ENCODE measurements at regions not wholly inside any gene's neighbourhood (a gene's known extent, or its start where the extent isn't known, plus 50 kb on each side); places are given as distances from the start of the nearest gene placed in this dataset.
"Not testable (repeated sequence)": the region's sequence is repeated elsewhere in the genome, so short reads cannot be mapped to it uniquely, and the experiment has no call there.

DNA sequence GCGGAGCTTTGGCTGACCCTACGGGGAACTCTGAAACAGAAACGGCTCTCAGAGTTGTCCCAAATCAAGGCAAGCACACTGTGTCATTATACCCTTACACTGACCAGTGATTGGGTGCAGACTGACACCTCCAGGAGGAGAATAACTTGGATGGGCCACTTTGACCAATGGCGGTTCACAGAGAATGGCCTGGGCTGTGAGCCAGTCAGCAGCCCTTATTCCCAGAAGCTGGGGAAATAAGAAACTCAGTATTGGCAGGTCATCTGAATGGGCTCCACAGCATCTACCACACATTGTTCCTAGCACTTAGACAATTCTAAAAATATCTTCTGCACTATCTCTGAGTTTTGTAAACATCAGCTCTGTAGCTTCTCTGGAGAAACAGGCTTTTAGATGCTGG lies 265.2 kb downstream of the ADGRL2 start:
- DNase-seq: no peak

DNA sequence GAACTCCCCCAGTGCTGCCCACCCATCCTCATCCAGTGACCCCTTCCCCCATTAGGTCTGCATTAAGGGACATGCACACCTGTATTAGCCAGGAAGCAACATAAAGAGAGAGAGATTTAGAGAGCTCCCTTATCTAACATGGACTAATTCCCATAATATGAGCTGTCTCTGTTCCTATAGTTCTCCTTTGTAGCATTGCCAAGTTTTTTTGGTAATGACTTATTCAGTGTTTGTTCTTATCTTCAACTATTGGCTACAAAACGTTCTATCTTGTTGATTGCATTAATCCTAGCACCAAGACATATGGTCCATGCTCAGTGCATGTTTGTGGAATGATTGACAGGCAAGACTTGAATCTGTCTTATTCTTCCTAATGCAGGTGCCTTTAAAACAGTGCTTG lies 264.0 kb downstream of the ADGRL2 start:
- no peak for DNase-seq

DNA sequence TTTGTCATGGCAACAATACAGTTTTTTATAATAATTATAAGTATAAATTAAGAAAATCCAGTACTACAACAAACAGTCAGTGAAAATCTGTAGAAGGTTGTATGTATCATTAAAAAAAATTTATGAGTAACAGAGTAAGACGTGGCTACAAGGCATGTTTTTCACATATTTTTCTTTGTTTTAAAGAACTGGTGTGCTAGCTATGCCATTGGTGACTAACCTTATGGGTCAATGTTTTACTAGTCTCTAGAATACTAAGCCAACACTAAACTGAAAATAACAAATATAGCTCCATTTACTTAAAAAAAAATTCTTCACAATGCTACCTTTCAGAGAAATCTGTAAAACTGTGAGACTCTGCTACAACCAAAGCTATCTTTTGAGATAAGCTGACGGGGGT lies 261.5 kb downstream of the ADGRL2 start:
- DNase-seq: no peak

DNA sequence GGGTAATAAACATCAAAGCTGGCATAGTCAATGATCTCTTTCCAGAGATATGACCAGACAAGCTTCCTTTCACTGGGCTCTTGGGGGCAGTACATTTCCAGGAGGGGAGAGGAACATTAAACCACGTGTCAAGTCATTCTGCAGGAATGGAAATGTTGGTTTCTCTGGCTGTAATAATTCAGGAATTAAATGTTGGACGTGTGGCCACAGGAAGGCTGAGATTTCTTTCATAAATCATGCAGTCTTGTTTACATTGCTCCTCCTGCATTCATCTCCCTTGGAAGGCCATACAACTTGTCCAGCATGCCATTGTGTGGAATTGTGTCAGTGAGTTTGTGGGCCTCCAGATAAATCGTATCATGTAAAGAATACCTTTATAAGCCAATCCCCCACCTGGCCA lies 259.2 kb downstream of the ADGRL2 start:
- DNase-seq: no peak

DNA sequence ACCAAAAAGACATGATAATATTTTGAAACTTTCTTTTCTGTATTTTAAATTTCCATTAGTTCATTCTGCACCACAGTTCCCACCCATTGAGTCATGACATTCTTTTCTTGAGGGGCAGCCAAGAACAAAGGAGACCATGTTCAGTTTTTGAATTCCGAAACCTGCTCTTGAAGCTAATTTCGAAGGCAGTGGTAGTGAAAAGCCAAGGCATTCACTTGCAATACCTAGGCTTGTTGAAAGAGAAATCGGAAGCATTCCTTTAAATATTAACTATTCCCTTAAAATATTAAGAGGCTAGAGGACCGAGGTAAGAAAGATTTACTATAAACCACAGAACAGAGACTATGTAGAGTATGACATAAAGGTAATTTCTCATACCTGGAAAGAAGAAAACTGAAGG lies 256.3 kb downstream of the ADGRL2 start:
- DNase-seq: no peak

DNA sequence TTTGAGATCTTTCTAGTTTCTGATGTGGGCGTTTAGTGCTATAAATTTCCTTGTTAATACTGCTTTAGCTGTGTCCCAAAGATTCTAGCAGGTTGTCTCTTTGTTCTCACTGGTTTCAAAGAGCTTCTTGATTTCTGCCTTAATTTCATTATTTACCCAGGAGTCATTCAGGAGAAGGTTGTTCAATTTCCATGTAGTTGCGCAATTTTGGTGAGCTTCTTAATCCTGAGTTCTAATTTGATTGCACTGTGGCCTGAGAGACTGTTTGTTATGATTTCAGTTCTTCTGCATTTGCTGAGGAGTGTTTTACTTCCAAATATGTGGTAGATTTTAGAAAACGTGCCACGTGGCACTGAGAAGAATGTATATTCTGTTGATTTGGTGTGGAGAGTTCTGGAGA lies 254.6 kb downstream of the ADGRL2 start:
- not testable (repeated sequence) for DNase-seq

DNA sequence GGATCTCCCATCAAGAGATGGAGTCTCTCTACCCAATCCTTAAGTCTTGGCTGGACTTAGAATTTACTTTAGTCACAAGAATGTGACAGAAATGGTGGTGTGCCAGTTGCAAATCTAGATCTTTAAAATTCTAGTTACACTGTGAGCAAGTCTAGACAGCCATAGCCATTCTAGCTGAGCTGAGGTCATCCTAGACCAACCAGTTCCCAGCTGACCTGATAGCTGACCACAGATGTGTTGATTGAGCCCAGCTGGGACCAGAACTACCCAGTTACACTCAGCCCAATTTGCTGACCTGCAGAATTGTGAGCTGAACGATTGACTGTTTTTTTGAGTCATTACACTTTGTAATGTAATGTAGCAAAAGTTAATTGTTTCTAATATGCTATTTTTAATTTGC lies 251.8 kb downstream of the ADGRL2 start:
- no peak for DNase-seq

DNA sequence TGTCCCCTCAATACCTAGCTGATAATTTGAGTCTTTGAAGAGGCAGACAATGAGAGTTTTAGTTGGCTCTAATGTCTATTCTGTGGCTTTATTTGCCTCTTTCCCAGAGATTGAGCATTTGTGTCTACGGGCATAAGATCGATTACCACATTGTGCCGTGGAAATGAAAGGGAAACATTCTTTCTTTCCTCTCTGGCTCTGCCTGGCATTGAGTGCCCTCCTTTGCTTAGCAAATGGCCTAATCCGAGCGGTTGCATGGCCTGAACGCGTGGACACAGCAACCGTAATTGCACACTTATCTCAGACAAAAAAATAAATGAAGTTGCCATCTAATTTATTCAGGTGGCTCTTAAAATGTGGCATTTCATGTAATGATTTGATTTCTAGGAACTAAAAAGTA lies 247.9 kb downstream of the ADGRL2 start:
- DNase-seq: no peak

DNA sequence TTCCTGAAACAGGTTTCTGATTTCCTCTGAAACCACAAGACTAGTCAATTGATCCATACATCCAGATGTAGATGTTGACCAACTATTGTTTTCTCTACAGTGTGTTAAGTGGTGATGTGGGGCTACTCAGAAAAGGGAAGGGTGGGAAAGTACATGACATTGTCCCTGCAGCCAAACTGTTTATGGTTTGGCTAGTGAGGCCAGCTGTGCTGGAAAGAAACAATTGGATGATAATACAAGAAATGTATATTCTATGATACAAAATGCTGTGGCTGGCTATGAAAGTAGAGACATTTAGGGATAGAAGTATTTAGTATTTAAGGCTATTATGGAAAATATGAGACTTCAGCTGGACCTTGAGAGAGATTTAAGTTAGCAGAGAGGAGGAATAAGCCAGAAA lies 244.5 kb downstream of the ADGRL2 start:
- DNase-seq: no peak

DNA sequence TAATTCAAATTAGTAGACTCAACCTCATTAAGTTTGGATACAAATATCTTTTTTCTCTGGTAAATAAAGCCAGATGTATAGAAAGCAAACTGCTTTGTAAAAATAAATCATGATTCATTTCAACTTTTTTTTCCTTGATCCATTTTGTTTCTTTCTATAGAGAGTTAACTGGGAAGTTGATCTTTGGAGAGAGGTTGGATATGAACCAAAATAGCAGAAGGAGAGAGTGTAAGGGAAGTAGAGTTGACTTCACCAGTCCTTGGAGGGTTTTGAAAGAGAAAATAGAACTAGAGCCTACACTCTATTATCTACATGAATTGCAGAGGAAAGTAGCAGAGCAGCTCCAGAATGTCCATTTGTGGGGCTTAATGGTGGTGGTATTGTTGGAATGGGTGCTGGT lies 243.8 kb downstream of the ADGRL2 start:
- no peak for DNase-seq

DNA sequence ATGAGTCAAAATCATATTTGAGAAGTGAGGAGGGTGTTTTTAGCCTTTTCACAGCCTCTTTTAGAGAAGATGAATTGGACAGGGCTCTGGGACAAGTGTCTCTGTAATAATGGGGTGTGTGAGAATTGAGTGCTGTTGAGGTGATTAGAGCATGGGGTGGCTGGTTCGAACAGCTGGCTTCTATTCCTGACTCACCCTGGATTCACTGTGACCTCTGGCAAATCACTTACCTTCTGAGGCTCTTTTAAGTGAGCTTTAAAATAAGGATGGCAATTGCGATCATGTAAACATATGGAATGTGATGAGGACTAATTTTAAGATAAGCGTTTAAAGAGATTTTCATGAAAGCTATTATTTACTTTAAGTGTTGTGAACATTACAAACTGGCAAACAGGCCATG lies 243.4 kb downstream of the ADGRL2 start:
- DNase-seq: no peak

DNA sequence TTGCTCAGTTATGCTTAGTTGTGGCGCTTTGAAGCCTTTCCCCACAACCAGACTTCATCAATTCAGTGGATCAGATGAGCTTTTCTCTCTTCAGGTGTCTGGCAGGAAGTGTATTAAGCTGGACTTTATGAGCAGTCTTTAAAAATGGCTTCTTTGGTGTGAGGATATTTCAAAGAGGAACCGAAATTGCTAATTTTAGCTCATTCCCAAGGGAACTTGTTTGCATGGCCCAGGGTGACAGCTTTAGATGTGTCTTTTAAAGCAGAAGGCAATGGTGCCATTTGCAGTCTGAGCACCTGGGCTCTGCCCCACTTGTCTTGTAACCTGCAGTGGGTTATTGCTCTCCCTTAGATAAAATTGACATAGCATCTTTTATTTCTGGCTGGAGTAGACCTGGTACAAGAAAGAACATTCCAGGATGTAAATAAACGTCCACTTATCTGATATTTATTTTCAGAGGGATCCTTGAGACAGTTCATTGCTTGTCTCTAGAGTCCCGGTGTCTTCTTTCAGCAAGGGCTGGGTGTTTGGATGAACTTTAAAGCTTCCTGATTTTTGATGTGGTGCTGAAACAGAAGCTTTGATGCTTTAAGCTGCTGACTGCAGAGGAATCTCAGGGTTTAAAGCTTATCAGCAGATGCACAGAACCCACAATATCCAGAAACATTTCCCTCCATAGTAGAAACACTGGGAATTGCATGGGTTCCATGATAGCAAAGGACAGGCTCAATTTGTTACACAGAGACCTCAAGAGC lies 241.7 kb downstream of the ADGRL2 start:
- no peak for DNase-seq

Data from NK-92 treated with Interleukin-12 subunit alpha and Interleukin-12 subunit beta, amount 100 ng/mL, for 24 hours (cell line).